ENCODE measurements at regions not wholly inside any gene's neighbourhood (a gene's known extent, or its start where the extent isn't known, plus 50 kb on each side); places are given as distances from the start of the nearest gene placed in this dataset.
"Not testable (repeated sequence)": the region's sequence is repeated elsewhere in the genome, so short reads cannot be mapped to it uniquely, and the experiment has no call there.

GRCh38 chr3:125836011-125836551 is 132.9 kb upstream of the ROPN1B start:
- not testable (repeated sequence) for TF ChIP-seq TEAD1 (CRISPR knock-in tag; IDR thresholded peaks at IDR 0.05); CTCF (IDR thresholded peaks at IDR 0.05); ATF2 (CRISPR knock-in tag; IDR thresholded peaks at IDR 0.05; ENCODE audit: borderline replicate concordance, low read depth); RELA (CRISPR knock-in tag; IDR thresholded peaks at IDR 0.05; ENCODE audit: borderline replicate concordance); PREB (CRISPR knock-in tag; IDR thresholded peaks at IDR 0.05; ENCODE audit: borderline replicate concordance); NR2C2 (CRISPR knock-in tag; IDR thresholded peaks at IDR 0.05); TEAD4 (CRISPR knock-in tag; IDR thresholded peaks at IDR 0.05); E2F1 (CRISPR knock-in tag; IDR thresholded peaks at IDR 0.05)
